ENCODE measurements at regions not wholly inside any gene's neighbourhood (a gene's known extent, or its start where the extent isn't known, plus 50 kb on each side); places are given as distances from the start of the nearest gene placed in this dataset.

DNA sequence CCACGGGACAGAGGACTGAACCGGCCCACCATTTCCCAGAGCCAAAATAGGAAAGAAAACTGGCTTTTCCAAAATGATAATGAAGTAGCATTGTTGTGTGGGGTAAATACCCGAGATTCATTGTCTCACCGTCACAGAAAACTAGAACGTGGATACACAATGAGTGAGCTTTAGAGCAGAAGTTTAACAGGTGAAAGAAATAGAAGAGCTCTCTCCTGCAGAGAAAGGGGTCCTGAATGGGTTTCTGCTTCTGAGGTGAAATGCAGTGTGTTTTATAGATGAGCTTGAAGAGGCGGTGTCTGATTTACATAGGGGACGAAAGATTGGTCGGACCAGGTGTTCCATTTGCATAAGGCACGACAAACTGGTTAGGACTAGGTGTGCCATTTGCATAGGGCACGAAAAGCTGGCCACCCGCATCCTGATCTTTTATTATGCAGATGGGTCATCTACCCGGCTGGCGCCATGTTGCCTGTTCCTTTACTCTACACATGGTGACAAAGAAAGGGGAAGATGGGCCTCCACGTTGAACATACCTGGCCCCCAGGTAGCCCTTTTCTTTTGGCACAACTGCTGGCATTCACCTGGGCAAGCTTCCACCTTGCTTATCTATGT lies 118.1 kb downstream of the ATXN3L start:
- TF ChIP-seq POLR2AphosphoS5 (IDR thresholded peaks at IDR 0.05), result no peak
- TF ChIP-seq POLR2A (IDR thresholded peaks at IDR 0.05), result no peak

Measured in gastroesophageal sphincter (tissue), 2 donors.